ENCODE measurements at regions not wholly inside any gene's neighbourhood (a gene's known extent, or its start where the extent isn't known, plus 50 kb on each side); places are given as distances from the start of the nearest gene placed in this dataset.

- no peak for TF ChIP-seq EP300 (IDR thresholded peaks at IDR 0.05)
- TF ChIP-seq POLR2A (IDR thresholded peaks at IDR 0.05; ENCODE audit: low read depth), result no peak
- TF ChIP-seq POLR2AphosphoS5 (IDR thresholded peaks at IDR 0.05), result no peak
- no peak for TF ChIP-seq CTCF (IDR thresholded peaks at IDR 0.05)
- DNase-seq (ENCODE audit: extremely low spot score), result no peak
- intact Hi-C loops (cut with DNase I), result no loop called here
- no peak overlapping the region for H3K27ac ChIP-seq (replicated peaks in 1 of 4)
- H3K9me3 ChIP-seq, result peaks cover 0 to 32% (median 13%) of the 10 kb centered on the region in 4 donors
- 79% methylated on average over 3 of the region's 5 CpGs for WGBS
- no peaks in the 10 kb centered on the region for H3K36me3 ChIP-seq
- no peaks in the 10 kb centered on the region for H3K4me1 ChIP-seq
- H3K4me3 ChIP-seq, result no peak overlapping the region
- peaks cover 0 to 29% (median under 1%) of the 10 kb centered on the region in 4 donors for H3K27me3 ChIP-seq
Observed at GRCh38 chr5:1743061-1743768, 56.4 kb downstream of the MRPL36 start.

DNA sequence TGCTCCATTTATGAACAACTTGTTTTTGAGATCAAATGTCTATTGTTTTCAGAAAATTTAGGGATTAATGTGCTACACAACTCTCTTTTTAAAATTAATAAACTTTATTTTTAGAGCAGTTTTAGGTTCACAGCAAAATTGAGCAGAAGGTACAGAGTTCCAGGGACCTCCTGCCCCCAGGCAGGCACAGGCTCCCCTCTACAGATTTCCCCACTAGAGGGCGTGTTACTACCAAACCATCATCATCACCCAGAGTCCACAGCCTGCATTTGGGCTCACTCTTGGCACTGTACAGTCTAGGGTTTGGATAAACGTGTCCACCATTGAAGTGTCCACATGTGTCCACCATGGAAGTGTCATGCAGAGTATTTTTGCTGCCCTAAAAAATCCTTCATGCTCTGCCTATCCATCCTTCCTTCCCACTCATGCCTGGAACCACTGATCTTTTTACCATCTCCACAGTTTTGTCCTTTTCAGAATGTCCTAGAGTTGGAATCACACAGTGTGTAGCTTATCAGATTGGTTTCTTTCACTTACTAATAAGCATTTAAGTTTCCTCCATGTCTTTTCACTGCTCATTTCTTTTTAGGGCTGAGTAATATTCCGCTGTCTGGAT is 61.7 kb downstream of the MRPL36 start:
- DNase-seq (ENCODE audit: extremely low spot score), result no peak
- Histone ChIP-seq H3K4me1 (no peaks in the 10 kb centered on the region), H3K9me3 (peaks cover 0 to 27% (median 13%) of the 10 kb centered on the region in 4 donors), H3K36me3 (no peaks in the 10 kb centered on the region), H3K27ac (replicated peaks in 1 of 4) (no peak overlapping the region), H3K27me3 (peaks cover 0 to 31% (median 2%) of the 10 kb centered on the region in 4 donors), H3K4me3 (no peak overlapping the region)
- intact Hi-C loops (cut with DNase I), result no loop called here
- no peak for TF ChIP-seq EP300 (IDR thresholded peaks at IDR 0.05)
- no peak for TF ChIP-seq POLR2A (IDR thresholded peaks at IDR 0.05; ENCODE audit: low read depth)
- TF ChIP-seq POLR2AphosphoS5 (IDR thresholded peaks at IDR 0.05), result no peak
- TF ChIP-seq CTCF (IDR thresholded peaks at IDR 0.05), result peak in 2 of 3 experiments; percentile 9 to 38
- WGBS, result 32% methylated on average over 3 of the region's 3 CpGs

GRCh38 chr5:1736889-1737711 is 62.5 kb downstream of the MRPL36 start:
- DNase-seq (ENCODE audit: extremely low spot score), result no peak
- H3K27me3 ChIP-seq, result peaks cover 0 to 31% (median 2%) of the 10 kb centered on the region in 4 donors
- no peak for TF ChIP-seq EP300 (IDR thresholded peaks at IDR 0.05)
- TF ChIP-seq POLR2A (IDR thresholded peaks at IDR 0.05; ENCODE audit: low read depth), result no peak
- no peak for TF ChIP-seq POLR2AphosphoS5 (IDR thresholded peaks at IDR 0.05)
- no peak for TF ChIP-seq CTCF (IDR thresholded peaks at IDR 0.05)
- H3K4me3 ChIP-seq, result no peak overlapping the region
- no peak overlapping the region for H3K27ac ChIP-seq (replicated peaks in 1 of 4)
- H3K36me3 ChIP-seq, result no peaks in the 10 kb centered on the region
- WGBS, result 62% methylated on average over 6 of the region's 15 CpGs
- intact Hi-C loops (cut with DNase I), result no loop called here
- H3K4me1 ChIP-seq, result no peaks in the 10 kb centered on the region
- peaks cover 0 to 21% (median 13%) of the 10 kb centered on the region in 4 donors for H3K9me3 ChIP-seq

DNA sequence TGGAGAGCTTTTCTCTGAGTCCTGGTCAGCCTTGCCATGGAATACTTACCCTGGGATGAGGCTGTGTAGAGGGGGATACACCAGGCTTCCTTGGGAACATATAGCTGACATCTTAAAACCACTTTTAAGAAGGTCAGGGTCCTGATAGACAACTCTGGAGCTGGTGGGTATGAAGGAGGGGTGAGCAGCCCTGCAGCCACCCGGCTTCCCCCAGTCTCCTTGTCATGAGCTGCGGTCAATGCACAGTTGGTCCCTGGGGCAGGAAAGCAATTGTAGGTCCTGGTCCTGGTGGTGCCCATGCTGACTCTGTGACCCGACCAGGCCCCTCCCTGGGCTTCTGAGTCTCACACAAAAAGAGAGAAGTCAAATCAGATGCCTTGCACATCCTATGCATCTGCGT is 63.6 kb downstream of the MRPL36 start:
- Histone ChIP-seq H3K4me3 (no peak overlapping the region), H3K36me3 (no peaks in the 10 kb centered on the region), H3K27me3 (peaks cover 0 to 31% (median 2%) of the 10 kb centered on the region in 4 donors), H3K27ac (replicated peaks in 1 of 4) (no peak overlapping the region), H3K9me3 (peaks cover 0 to 12% (median 10%) of the 10 kb centered on the region in 4 donors), H3K4me1 (no peaks in the 10 kb centered on the region)
- no peak for DNase-seq (ENCODE audit: extremely low spot score)
- no peak for TF ChIP-seq POLR2AphosphoS5 (IDR thresholded peaks at IDR 0.05)
- TF ChIP-seq CTCF (IDR thresholded peaks at IDR 0.05), result no peak
- TF ChIP-seq EP300 (IDR thresholded peaks at IDR 0.05), result no peak
- TF ChIP-seq POLR2A (IDR thresholded peaks at IDR 0.05; ENCODE audit: low read depth), result no peak
- intact Hi-C loops (cut with DNase I), result no loop called here
- WGBS, result 79% methylated on average over 3 of the region's 4 CpGs
